ENCODE measurements at regions not wholly inside any gene's neighbourhood (a gene's known extent, or its start where the extent isn't known, plus 50 kb on each side); places are given as distances from the start of the nearest gene placed in this dataset.
"Not testable (repeated sequence)": the region's sequence is repeated elsewhere in the genome, so short reads cannot be mapped to it uniquely, and the experiment has no call there.

DNA sequence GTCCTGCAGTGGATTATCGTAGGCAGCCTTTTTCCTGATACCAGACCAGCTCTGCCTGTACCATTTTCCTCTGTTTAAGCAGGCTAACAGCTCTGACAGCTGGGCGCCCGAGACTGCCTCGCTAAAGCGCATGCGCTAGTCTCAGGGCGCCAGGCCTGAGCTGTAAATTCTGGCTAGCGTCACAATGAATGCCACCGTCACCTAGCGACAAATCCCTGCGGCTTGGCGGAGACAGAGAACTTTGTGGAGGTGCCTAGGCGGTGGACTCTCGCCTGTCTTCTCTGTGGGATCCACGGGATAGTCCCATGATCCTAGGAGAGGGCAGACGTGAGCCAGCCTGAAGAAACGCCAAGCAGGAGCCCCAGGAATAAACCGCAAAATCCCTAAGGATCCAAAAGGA lies 573.9 kb downstream of the KCNJ18 start:
- no peak for DNase-seq

DNA sequence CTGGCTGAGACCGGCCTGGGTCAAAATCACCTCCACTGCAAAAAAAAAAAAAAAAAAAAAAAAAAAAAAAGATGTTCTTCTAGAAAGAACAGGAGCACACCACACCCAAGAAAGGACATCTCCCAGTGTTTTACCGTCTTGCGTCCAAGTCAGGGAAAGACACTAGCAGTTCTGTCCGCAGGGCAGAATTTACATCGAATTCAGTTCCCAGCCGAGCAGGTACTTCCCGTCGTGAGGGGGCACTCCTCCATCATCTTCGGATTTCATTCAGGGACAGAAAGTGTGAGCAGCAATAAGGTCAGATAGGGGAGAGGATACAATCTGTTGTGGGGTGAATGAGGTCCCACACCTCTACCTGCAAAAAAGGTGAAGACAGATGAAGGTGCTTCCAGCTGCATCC lies 574.7 kb downstream of the KCNJ18 start:
- DNase-seq: no peak

DNA sequence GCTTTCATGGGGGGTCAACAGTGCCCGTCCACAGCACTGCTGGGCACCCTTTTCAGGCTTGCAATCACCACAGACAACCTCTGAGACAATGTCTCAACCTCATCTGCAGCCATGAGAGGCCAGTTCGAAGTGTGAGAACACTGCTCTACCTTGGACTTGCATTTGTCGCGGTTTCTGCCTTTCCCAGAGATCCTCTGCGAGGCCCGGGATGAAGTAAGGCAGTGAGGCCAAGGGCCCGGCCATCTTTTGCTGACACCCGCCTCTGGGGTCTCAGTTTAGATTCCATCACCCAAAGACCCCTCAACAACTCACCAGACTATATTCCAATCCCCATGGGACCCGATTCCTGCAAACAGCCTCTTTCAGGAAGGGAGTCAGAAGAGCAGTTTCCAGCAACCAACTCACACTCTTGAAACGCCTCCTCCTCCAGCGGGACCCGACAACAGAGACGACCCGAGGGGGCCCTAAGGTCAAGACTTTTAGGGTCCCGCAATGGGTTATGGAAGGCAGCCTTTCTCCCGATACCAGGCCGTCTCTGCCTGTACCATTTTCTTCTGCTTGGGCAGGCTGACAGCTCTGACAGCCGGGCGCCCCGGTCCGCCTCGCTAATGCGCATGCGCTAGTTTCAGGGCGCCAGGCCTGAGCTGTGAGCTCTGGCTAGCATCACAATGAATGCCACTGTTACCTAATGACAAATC lies 576.0 kb downstream of the KCNJ18 start:
- DNase-seq: no peak

GRCh38 chr17:22268912-22269220 lies 576.5 kb downstream of the KCNJ18 start:
- no peak for DNase-seq

- no peak for DNase-seq
Observed at GRCh38 chr17:22270381-22270780, 578.1 kb downstream of the KCNJ18 start.

DNA sequence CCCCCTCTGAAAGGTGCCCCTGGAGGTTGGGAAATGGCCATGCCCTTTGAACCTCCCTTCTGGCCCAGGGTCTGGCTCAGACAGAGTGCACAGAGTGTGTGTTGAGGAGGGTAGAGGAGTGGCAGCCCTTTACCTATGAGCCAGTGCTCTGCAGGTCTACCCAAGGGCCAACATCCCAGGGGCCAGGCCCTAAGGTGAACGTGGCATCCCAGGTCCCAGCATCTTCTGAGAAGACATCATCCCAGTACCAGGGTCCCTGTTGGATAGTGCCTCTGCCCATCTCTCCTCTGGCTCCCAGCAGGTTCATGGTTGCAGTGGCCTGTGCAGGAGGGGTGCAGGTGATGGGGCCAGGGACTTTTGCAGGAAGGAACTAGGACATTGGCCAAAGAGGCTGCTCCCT lies 578.5 kb downstream of the KCNJ18 start:
- not testable (repeated sequence) for DNase-seq

- no peak for DNase-seq
Observed at GRCh38 chr17:22272363-22273146, 580.2 kb downstream of the KCNJ18 start.

DNA sequence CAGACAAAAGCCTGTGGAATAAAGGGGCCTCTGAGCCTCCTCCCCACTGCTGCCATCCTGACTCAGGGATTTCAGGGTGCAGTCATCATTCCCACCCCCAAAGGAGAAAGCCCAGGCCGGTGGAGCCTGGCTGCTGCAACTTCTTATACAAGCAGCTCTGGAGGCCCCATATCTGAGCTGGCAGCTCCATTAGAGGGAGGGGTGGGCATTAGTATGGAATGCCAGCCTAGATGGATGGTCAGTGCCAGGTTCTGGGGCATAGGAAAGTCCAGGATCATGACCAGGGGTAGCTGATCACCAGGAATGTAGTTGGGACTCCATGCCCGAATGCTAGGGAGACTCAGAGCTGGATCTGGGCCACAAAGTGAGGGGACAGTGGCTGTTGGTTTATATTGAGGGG lies 581.0 kb downstream of the KCNJ18 start:
- no peak for DNase-seq

GRCh38 chr17:22277595-22277994 lies 585.3 kb downstream of the KCNJ18 start:
- DNase-seq: no peak

DNA sequence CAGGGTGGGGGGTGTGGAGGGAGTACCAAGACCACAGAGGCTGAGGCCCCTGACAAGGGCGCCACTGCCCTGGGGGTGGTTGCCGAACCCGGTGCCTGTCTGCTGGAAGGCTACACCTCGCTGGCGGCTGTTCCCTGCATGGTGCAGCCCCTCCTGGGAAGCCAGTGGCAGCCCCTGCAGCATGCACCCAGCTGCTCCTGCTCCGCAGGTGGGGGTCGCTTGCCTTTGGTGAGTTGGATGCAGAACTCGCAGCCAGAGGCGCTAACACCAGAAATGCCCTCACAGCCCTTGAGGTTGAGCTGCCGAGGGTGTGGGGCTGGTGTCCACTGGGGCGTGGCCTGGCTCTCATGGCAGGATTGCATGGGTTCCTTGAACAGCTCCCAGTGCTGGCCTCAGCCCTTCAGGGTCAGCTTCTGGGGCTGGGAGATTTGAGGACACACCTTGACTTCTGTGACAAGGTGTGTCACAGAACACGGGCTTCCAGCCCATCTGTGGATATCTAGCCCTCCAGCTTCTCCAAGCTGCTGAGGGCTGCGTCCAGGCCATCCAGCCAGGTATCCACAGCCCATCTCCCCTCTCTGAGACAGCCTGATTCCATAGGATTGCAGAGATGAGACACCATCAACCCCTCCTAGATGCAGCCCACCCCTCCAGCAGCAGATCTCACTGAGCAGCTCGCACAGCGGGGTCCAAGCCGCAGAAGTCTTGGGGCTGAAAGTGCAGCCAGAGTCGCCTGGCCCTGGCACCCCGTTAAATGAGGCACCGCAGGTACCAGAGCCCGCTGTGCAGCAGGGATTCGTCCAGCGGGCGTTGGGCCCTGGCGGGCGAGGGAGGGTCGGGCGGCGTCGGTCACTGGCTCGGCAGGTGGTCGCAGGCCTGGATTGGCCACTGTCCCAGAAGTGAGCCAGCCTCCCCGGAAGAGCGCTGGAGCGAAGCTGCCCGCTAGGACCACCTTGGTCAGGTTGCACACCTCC lies 586.3 kb downstream of the KCNJ18 start:
- no peak for DNase-seq

GRCh38 chr17:22286337-22287041 lies 594.2 kb downstream of the KCNJ18 start:
- no peak for DNase-seq

DNA sequence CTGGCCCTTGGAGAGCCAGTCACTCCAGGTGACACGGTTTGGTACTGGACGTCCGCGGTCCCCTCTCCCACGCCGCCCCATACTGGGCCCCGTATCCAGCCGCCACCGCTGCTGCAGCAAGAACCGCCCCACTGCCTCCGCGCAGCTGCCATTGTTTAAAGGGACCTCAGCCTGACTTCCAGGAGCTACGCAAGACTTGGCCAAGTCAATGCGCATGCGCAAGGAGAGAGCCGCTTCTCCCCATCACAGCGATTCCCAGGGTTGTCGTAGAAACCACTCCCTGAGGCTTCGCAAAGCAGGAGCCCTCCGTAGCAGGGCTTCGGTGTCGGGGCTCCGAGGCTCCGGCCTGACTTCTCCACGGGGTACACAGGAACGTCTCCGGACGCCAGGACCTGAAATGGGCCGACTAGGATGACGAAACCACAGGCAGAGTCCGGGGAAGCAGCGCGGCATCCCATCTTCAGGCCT lies 606.2 kb downstream of the KCNJ18 start:
- DNase-seq: not testable (repeated sequence)

- no peak for DNase-seq
Observed at GRCh38 chr17:22300177-22300576, 607.9 kb downstream of the KCNJ18 start.

DNA sequence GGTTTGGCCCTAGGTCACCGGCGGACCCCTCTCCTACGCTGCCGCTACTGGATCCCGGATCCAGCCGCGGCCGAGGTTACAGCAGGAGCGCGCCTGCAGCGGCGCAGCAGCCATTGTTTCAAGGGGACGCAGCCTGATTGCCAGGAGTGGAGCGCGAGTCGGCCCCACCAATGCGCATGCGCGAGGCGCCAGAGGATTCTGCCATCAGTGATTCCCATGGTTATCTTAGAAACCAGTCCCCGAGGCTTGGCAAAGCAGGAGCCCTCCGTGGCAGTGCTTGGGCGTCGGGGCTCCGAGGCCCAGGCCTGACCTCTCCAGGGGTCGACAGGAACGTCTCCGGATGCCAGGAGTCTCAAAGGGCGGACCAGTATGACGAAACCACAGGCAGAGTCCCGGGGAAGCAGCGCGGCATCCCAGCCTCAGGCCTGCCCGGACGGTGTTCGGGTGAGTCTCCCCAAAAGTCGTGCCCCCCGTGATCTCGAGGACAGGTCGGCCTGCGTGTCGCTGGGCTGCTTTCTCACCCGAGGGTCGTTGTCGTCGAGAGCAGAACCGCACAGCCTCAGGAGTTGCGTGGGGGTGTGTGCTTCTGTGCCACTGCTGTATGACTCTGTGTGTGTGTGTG lies 608.5 kb downstream of the KCNJ18 start:
- no peak for DNase-seq

DNA sequence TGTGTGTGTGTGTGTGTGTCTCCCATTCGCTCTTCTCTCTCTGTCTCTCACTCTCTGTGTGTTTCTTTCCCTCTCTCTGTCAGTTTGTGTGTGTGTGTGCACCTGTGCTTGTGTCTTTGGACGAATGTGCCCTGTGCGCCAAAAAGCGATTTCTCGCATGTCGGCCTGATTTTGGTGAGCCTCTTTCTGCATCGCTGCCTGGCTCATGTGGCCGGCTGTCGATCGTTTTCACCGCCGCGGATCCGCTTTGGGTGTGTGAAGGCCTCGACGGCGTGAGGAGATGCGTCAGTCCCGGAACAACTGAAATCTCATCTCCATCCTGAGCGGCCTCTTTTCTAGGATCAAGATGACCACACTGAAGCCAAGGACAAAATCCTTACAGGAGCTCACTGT lies 609.0 kb downstream of the KCNJ18 start:
- no peak for DNase-seq

- DNase-seq: no peak
Observed at GRCh38 chr17:22303096-22303495, 610.8 kb downstream of the KCNJ18 start.

DNA sequence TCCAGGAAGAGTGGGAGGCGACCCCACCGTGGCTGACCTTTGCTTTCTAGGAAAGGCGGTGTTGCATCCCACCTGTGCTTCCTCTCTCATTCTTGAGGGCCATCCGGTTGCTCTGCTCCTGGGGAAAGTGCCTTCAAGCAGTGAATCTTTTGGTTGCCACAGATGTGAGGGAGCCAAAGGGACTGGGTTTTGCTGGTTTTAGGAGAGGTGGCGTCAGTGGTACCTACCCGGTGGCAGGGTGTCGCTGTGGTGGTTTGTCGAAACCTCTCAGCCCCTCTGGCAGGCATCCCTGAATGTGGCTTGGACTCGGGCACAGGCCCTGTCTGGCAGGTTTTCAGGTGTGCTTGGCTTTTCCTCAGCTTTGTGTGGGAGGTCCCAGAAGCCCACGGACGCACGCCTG lies 611.5 kb downstream of the KCNJ18 start:
- DNase-seq: no peak

GRCh38 chr17:22304667-22305303 lies 612.5 kb downstream of the KCNJ18 start:
- no peak for DNase-seq

GRCh38 chr17:22305356-22306071 lies 613.2 kb downstream of the KCNJ18 start:
- no peak for DNase-seq

- DNase-seq: not testable (repeated sequence)
Observed at GRCh38 chr17:22310292-22310691, 618.0 kb downstream of the KCNJ18 start.
